ENCODE measurements at regions not wholly inside any gene's neighbourhood (a gene's known extent, or its start where the extent isn't known, plus 50 kb on each side); places are given as distances from the start of the nearest gene placed in this dataset.
A peak's percentile ranks its signal among the peaks of the same experiment; 100 is the strongest.

DNA sequence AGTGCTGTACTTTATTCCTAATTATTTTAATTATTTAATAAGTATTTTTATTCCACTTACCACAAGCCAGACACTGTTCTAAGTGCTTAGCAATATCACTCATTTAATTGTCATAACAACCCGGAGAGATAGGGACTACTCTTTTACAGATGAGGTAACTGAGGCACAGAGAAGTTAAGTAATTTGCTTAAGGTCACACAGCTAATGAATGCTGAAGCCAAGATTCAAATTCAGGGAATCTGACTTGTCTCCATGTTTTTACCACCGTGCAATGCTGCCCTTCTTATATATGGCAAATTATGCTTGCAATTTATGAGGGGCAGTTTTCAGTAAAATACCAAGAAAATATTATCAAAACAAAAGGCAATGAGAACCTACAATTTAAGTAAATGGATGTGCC lies 168.4 kb upstream of the KIF2A start:
- no peaks in the 10 kb centered on the region for H3K9me3 ChIP-seq (ENCODE audit: low read depth)
- H3K27ac ChIP-seq = no peak overlapping the region
- DNase-seq (ENCODE audit: low read depth in 1 of 2, low spot score in 1 of 2) = no peak
- TF ChIP-seq, protein P1, sequence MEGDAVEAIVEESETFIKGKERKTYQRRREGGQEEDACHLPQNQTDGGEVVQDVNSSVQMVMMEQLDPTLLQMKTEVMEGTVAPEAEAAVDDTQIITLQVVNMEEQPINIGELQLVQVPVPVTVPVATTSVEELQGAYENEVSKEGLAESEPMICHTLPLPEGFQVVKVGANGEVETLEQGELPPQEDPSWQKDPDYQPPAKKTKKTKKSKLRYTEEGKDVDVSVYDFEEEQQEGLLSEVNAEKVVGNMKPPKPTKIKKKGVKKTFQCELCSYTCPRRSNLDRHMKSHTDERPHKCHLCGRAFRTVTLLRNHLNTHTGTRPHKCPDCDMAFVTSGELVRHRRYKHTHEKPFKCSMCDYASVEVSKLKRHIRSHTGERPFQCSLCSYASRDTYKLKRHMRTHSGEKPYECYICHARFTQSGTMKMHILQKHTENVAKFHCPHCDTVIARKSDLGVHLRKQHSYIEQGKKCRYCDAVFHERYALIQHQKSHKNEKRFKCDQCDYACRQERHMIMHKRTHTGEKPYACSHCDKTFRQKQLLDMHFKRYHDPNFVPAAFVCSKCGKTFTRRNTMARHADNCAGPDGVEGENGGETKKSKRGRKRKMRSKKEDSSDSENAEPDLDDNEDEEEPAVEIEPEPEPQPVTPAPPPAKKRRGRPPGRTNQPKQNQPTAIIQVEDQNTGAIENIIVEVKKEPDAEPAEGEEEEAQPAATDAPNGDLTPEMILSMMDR (IDR thresholded peaks at IDR 0.05; ENCODE audit: low read depth, low read length) = no peak
- H3K27me3 ChIP-seq = no peaks in the 10 kb centered on the region
- no peak overlapping the region for H3K4me3 ChIP-seq
- no peaks in the 10 kb centered on the region for H3K4me1 ChIP-seq (ENCODE audit: low read depth)
- no peaks in the 10 kb centered on the region for H3K36me3 ChIP-seq

DNA sequence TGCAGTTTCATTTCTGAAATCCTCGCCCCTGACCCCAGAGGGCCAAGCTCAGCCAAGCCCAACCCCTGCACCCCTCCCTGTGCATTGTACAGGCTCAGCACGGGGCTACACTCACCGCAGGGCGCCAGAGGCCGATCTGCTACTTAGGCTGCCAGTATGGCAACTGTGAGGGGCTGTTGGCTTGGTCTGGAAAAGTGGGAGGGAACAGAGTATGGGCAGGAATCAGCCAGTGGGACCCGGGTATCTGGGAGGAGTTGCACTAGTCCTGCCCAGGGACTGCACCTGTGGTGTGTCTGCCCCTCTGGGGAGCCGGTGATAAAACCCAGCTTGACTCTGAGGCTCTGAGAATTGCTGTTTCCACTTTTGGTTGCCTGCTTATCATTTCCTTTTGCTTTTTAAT lies 167.4 kb upstream of the KIF2A start:
- no peak for DNase-seq (ENCODE audit: low read depth in 1 of 2, low spot score in 1 of 2)
- Histone ChIP-seq H3K27ac (no peak overlapping the region), H3K27me3 (no peaks in the 10 kb centered on the region), H3K4me3 (no peak overlapping the region), H3K36me3 (no peaks in the 10 kb centered on the region), H3K9me3 (ENCODE audit: low read depth) (no peaks in the 10 kb centered on the region), H3K4me1 (ENCODE audit: low read depth) (no peaks in the 10 kb centered on the region)
- TF ChIP-seq, protein P1 (IDR thresholded peaks at IDR 0.05; ENCODE audit: low read depth, low read length) = no peak

DNA sequence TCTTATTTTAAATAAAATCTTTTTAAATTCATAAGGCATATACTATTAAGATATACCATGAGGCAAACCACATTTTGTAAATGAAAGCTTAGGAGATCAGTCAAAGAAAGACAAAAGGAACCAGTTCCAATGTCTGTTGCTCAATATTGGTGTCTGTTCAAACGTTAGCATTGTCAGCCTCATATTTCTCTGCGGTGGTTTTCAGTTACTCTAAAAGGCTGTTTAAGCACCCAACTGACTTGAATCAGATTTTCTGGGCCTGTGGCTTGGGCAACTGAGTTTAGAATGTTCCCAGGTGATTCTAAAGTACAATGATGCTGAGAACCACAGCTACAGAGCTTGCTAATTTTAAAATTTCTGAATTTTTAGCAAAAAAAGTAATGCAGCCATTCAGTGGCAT lies 166.3 kb upstream of the KIF2A start:
- H3K9me3 ChIP-seq (ENCODE audit: low read depth) = no peaks in the 10 kb centered on the region
- TF ChIP-seq, protein P1 (IDR thresholded peaks at IDR 0.05; ENCODE audit: low read depth, low read length) = no peak
- no peak overlapping the region for H3K4me3 ChIP-seq
- peaks cover 6% of the 10 kb centered on the region for H3K4me1 ChIP-seq (ENCODE audit: low read depth)
- H3K27ac ChIP-seq = no peak overlapping the region
- DNase-seq (ENCODE audit: low read depth in 1 of 2, low spot score in 1 of 2) = no peak
- no peaks in the 10 kb centered on the region for H3K27me3 ChIP-seq
- no peaks in the 10 kb centered on the region for H3K36me3 ChIP-seq

DNA sequence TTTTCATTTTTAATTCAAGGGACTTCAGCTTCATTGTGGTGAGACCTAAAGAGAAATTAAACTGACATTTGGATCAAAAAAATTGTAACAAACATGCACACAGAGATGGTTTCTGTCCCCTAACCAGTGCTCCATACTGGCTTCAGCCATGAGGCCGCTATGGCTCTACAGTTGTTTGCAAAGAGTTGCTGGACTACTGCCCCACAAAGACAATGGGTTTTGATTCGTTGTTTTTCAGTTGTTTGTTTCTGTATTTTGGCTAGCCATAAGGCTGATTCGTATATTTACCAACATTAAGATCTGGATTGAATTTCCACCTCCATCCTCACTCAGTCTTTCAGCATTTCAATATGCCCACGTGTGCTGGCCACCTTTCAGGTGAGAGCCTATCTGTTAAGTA lies 163.7 kb upstream of the KIF2A start:
- Histone ChIP-seq H3K27ac (no peak overlapping the region), H3K27me3 (no peaks in the 10 kb centered on the region), H3K36me3 (no peaks in the 10 kb centered on the region), H3K9me3 (ENCODE audit: low read depth) (no peaks in the 10 kb centered on the region), H3K4me3 (no peak overlapping the region), H3K4me1 (ENCODE audit: low read depth) (peaks cover 6% of the 10 kb centered on the region)
- TF ChIP-seq, protein P1 (IDR thresholded peaks at IDR 0.05; ENCODE audit: low read depth, low read length) = no peak
- DNase-seq (ENCODE audit: low read depth in 1 of 2, low spot score in 1 of 2) = no peak

DNA sequence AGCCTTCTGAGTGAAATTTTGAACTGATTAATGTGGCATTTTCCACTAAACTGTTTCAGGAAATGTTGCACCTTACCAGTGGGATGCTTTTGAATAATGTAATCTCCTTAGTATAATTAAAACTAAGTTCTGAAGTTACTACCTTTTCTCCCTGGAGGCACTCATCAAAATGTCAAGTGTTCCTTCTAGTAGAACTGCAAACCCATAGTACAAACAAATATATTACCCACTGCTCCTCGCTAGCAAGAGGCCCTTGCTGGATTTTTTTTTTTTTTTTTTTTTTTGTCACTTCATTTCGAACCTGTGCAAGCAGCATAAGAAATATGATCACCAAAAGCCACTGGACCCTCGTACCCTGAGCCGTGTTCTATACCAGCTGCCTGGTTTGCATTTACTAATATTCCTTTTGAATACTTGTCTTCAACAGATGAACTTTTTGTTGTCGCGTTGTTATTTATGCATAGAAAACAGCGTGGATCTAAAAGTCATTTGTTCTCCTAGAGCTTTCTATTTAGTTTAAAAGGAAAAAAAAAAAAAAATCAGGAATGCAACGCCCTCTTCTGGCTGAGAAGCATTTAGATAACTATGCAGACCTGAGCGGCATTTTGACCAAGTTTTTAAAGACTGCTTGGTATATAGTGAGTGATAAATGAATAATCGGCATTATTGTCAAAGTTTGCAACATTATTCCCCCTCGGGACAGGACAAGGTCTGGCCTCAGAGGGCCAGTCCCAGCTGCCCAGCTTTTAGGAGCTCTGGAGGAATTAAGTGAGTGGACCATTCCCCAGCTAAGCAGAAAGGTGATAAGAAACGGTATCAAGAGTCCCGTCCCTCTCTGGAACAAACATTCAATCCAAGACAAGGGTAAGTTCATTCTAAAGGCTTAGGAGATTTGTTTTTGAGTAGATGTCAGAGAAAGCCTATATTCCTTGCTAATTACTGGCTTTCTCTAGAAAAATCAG lies 162.5 kb upstream of the KIF2A start:
- H3K27me3 ChIP-seq = no peaks in the 10 kb centered on the region
- H3K27ac ChIP-seq = no peak overlapping the region
- no peaks in the 10 kb centered on the region for H3K9me3 ChIP-seq (ENCODE audit: low read depth)
- TF ChIP-seq, protein P1 (IDR thresholded peaks at IDR 0.05; ENCODE audit: low read depth, low read length) = peak; percentile 50
- H3K36me3 ChIP-seq = no peaks in the 10 kb centered on the region
- H3K4me1 ChIP-seq (ENCODE audit: low read depth) = peaks cover 6% of the 10 kb centered on the region
- DNase-seq (ENCODE audit: low read depth in 1 of 2, low spot score in 1 of 2) = peak; percentile 49 to 52
- H3K4me3 ChIP-seq = no peak overlapping the region

Measured in cardiac muscle cell (in vitro differentiated cells and primary cell).